Glomerular visceral epithelial cell (primary cell): ENCODE measurements at regions not wholly inside any gene's neighbourhood (a gene's known extent, or its start where the extent isn't known, plus 50 kb on each side); places are given as distances from the start of the nearest gene placed in this dataset.

ENCODE experiments used
- DNase-seq: peaks from one replicate; pipeline ENCODE4 v3.0.0-alpha.2; 2016; ENCODE audit errors: extremely low spot score

- DNase-seq = no peak
Observed at GRCh38 chr11:127737499-127737898, 736.9 kb upstream of the KIRREL3 start.

GRCh38 chr11:127733552-127733951, 733.0 kb upstream of the KIRREL3 start:
- DNase-seq = no peak

DNA sequence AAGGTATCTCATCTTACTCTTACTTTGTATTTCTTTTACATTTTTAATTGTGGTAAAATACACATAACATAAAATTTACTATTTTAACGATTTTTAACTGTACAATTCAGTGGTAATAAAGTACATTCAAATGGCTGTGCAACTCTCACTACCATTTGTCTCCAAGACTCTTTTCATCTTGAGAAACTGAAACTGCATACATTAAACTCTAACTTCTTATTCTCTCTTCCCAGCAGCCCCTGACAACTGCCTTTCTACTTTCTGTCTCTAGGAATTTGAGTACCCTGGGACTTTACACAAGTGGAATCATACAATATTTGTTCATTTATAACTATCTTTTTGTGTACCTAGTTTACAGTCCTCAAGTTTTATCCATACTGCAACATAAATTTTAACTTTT, 725.8 kb upstream of the KIRREL3 start:
- no peak for DNase-seq

GRCh38 chr11:127723714-127724113, 723.1 kb upstream of the KIRREL3 start:
- no peak for DNase-seq

DNA sequence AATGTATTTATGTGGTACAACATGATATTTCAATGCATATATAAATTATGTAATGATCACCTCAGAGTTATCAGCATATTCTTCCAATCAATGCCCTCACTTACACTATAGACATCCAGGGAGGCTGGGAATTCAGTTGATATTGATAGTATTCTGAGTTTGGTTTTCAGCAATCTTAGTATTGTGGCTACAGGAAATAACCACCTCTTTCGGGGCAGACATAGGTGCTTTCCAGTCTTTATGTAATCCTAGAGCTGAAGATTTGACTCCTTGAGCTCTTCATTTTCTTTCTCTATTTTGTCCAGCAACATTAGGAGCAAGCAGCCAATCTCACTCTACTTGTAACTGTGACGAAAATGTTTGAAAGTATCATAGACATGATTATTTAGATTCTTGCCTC, 712.7 kb upstream of the KIRREL3 start:
- no peak for DNase-seq

GRCh38 chr11:127711748-127712147, 711.2 kb upstream of the KIRREL3 start:
- no peak for DNase-seq

DNA sequence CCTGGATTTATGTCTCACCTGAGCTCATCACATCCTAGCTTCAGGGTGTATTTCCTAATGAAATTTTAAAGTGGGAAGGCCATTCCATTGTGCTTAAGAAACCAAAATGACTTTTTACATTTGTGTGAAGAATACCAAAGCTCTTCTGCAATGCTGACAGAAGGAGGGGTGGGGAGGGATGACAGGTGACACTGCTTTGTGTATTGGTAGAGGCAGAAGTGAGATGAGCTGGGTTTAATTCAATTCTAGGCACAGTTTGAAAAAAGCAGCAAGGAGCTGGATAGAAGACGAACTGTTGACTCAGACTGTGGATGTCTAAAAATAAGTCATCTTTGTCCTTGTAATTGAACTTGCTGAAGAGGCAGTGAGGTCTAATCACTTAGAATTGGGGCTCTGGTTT, 710.3 kb upstream of the KIRREL3 start:
- DNase-seq = no peak

GRCh38 chr11:127709960-127710359, 709.4 kb upstream of the KIRREL3 start:
- DNase-seq = no peak

DNA sequence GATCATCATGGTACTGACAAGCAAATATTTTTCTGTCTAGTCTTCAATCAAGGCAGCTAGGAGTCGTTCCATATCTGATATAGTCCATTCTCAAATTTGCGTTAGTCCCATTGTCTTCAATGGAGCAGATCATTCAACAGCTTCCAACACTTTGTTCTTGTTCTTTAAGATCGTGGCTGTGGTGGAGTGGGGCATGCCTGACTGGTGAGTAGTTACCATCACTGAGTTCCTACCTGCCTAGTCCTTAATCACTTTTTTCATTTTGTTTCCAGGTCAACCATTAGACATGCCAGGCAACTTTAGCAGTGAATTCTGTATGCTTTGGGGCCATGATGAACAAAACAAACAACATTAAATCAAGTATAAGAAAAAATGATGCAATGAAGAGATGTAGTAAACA, 693.1 kb upstream of the KIRREL3 start:
- no peak for DNase-seq

DNA sequence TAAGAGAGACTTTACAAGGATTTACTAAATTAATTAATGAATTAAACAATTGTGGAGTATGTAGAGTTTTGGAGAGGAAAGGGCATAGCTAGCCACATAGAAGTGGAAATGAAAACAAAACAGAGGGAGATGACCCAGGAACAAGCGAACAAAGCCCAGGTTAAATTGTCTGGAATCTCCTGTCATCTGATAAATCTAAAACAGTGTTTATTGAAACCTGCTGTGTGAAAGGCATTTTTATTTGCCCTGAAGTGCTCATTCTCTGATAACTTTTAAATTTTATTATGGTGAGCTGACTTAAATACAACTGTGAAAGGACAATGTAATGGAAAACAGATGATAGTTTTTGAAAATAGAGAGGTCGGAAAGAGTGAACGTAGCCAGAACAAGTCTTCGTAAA, 682.8 kb upstream of the KIRREL3 start:
- DNase-seq = no peak

GRCh38 chr11:127679816-127680545, 679.4 kb upstream of the KIRREL3 start:
- no peak for DNase-seq

GRCh38 chr11:127678631-127679030, 678.1 kb upstream of the KIRREL3 start:
- no peak for DNase-seq

GRCh38 chr11:127677660-127678425, 677.3 kb upstream of the KIRREL3 start:
- DNase-seq = no peak

DNA sequence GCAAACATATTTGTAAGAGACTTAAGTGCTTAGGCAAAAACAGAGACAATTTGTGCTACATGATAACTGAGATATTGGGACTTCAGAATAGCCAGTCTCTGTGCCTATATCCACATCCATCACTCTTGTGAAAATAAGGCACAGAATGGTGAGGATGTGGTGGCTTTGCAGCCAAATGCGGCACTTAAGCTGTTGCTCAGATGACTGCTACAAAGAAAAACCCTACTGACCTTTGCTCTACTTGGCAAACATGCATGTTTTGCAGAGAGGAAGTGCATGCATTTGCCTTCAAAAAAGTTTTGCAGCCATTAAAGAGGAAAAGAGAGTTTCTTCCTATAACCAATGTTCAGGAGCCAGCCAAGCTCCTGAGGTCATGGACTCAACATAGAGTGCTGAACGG, 675.0 kb upstream of the KIRREL3 start:
- no peak for DNase-seq

- DNase-seq = no peak
Observed at GRCh38 chr11:127674754-127675153, 674.2 kb upstream of the KIRREL3 start.

DNA sequence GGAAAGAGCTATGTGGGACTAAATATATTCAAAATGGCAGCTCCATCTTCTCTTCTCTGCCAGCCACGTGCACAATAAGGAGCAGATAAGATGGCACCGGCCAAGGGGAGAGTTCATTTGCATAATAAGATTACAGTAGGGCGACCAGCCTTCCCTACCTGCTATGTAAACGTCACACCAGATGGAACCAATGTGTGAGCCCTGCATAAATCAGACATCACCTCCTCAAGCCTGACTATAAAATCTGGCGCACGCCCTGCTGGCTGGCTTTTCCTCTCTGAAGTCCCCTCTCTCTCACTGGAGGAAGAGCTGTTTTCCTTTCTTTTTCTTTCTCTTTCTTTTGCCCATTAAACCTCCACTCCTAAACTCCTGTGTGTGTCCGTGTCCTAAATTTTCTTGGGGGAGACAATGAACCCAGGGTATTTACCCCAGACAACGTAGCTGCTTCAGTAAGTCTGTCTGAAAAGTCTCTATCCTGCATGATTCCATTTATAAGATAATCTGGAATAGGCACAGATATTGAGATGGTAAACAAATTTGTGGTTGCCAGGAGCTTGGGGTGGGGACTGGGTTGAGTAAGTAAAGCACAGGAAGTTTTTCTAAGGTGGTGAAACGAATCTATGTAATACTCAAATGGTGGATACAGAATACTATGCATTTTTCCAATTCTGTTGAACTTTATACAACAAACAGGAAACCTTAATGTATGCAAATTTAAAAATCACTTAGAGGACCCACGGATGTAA, 670.0 kb upstream of the KIRREL3 start:
- DNase-seq = no peak

- no peak for DNase-seq
Observed at GRCh38 chr11:127656116-127656836, 655.7 kb upstream of the KIRREL3 start.

GRCh38 chr11:127653076-127653475, 652.5 kb upstream of the KIRREL3 start:
- DNase-seq = no peak

- no peak for DNase-seq
Observed at GRCh38 chr11:127651888-127652221, 651.3 kb upstream of the KIRREL3 start.

DNA sequence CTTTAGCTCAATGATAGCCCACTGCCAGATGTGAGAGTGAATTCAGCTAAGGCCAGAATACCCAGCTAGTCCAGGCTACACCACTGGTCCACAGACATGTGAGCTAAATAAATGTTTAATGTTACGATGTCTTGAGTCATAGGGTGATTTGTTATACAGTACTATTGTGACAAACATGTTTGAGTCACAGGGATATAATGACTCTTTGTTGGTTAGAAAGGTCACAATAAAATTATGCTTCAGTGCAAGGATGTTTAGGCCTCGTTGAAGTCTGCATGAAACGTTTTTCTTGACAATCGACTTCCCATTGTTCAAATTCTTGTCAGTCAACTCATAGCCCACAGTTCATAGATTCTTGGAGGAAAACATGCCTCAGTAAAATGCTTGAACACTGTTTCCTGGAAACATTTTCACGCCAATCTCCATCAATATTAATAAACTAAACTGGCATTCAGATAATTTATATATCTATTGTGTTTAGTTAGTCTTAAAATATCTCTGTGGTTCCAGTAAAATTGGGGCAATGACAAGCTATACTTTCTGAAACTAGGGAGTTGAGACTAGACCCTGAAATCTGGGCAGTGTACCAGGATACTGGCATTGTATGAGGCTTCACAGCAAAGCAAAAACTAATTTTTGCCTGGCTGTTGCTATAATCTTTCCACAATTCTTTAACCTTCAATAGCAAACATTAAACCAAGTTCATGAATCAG, 650.8 kb upstream of the KIRREL3 start:
- DNase-seq = no peak

DNA sequence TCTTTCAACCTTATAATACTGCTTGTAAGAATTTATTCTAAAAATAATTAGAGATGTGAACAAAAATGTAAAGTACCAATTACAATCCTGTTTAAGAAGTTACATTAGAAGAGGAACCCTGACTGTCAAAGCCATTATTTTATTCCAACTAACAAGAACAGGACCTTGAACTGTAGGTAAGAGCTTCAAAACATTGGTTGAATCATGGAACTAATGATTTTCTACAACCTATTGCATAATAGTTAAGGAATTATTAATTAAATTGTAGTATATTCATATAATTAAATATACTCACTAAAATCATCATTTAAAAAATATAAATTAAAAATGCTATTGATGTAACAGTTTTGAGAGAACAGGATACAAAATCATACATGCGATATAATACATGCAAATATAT, 649.4 kb upstream of the KIRREL3 start:
- no peak for DNase-seq

DNA sequence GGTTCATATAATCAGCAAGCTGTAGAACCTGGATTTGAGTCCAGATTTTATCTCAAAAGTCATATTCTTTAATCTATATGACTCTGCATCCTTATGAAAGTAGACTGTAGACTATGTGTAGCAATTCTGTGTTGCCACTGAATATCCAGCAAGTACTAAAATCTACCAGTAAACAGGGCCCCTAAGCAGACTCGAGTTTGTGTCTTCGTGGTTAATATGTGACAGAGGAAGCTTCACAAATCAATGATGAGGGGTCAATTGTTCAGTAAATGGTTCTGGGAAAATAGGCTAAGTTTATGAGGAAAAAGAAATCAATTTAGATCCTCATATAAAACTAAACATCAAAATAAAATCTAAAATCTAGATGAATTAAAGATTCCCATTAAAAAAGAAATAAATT, 648.5 kb upstream of the KIRREL3 start:
- DNase-seq = no peak
